ES-I3 (cell line): ENCODE measurements at regions not wholly inside any gene's neighbourhood (a gene's known extent, or its start where the extent isn't known, plus 50 kb on each side); places are given as distances from the start of the nearest gene placed in this dataset.
"Not testable (repeated sequence)": the region's sequence is repeated elsewhere in the genome, so short reads cannot be mapped to it uniquely, and the experiment has no call there.

Experiments
- H3K36me3 ChIP-seq: 2 replicates; pipeline ENCODE4 v1.6.1; 2013; ENCODE audit warnings: mild to moderate bottlenecking, low read length, control low read depth, moderate library complexity; ENCODE audit not compliant: insufficient read depth
- H3K4me1 ChIP-seq: 2 replicates; pipeline ENCODE4 v1.6.1; 2013; ENCODE audit warnings: mild to moderate bottlenecking, control low read depth, low read length; ENCODE audit not compliant: insufficient read depth
- H3K9ac ChIP-seq: 2 replicates; pipeline ENCODE4 v1.6.1; 2013; ENCODE audit warnings: low read depth, mild to moderate bottlenecking, low read length, moderate library complexity
- H3K9me3 ChIP-seq: 2 replicates; pipeline ENCODE4 v1.6.1; 2013; ENCODE audit warnings: mild to moderate bottlenecking, low read length, moderate library complexity; ENCODE audit not compliant: control insufficient read depth, insufficient read depth

- no peaks in the 10 kb centered on the region for H3K4me1 ChIP-seq
- H3K36me3 ChIP-seq: no peaks in the 10 kb centered on the region
- H3K9ac ChIP-seq: no peak overlapping the region
- H3K9me3 ChIP-seq: peaks cover 3% of the 10 kb centered on the region; the same call in 1 of the 2 replicates
These were observed 818.0 kb downstream of the LTN1 start for GRCh38 chr21:28174701-28175100.

- H3K9ac ChIP-seq: no peak overlapping the region
- H3K9me3 ChIP-seq: peaks cover 3% of the 10 kb centered on the region; the same call in 1 of the 2 replicates
- H3K36me3 ChIP-seq: no peaks in the 10 kb centered on the region
- H3K4me1 ChIP-seq: no peaks in the 10 kb centered on the region
These were observed 818.7 kb downstream of the LTN1 start for GRCh38 chr21:28174006-28174405.

- no peak overlapping the region for H3K9ac ChIP-seq
- H3K36me3 ChIP-seq: no peaks in the 10 kb centered on the region
- peaks cover 3% of the 10 kb centered on the region; the same call in 1 of the 2 replicates for H3K9me3 ChIP-seq
- H3K4me1 ChIP-seq: no peaks in the 10 kb centered on the region
These were observed 820.3 kb downstream of the LTN1 start for GRCh38 chr21:28172376-28172775.

GRCh38 chr21:28167366-28167765 lies 825.3 kb downstream of the LTN1 start:
- no peak overlapping the region for H3K9ac ChIP-seq
- H3K36me3 ChIP-seq: no peaks in the 10 kb centered on the region
- H3K9me3 ChIP-seq: no peaks in the 10 kb centered on the region
- H3K4me1 ChIP-seq: no peaks in the 10 kb centered on the region

GRCh38 chr21:28164519-28164918 lies 828.2 kb downstream of the LTN1 start:
- not testable (repeated sequence) for H3K9me3 ChIP-seq, H3K9ac ChIP-seq, H3K36me3 ChIP-seq

GRCh38 chr21:28162052-28162451 lies 830.6 kb downstream of the LTN1 start:
- H3K36me3 ChIP-seq, H3K9me3 ChIP-seq, H3K9ac ChIP-seq, H3K4me1 ChIP-seq: not testable (repeated sequence)

More at GRCh38 chr21:28164519-28164918, 828.2 kb downstream of the LTN1 start:
- not testable (repeated sequence) for H3K4me1 ChIP-seq

- Histone ChIP-seq H3K4me1 (no peaks in the 10 kb centered on the region), H3K36me3 (no peaks in the 10 kb centered on the region), H3K9ac (no peak overlapping the region), H3K9me3 (no peaks in the 10 kb centered on the region)
These were observed 832.3 kb downstream of the LTN1 start for GRCh38 chr21:28160378-28160777.

GRCh38 chr21:28159396-28159795 lies 833.3 kb downstream of the LTN1 start:
- H3K9me3 ChIP-seq: no peaks in the 10 kb centered on the region
- no peak overlapping the region for H3K9ac ChIP-seq

GRCh38 chr21:28156590-28156989 lies 836.1 kb downstream of the LTN1 start:
- Histone ChIP-seq H3K36me3 (no peaks in the 10 kb centered on the region), H3K4me1 (no peaks in the 10 kb centered on the region), H3K9ac (no peak overlapping the region), H3K9me3 (no peaks in the 10 kb centered on the region)

More at GRCh38 chr21:28159396-28159795, 833.3 kb downstream of the LTN1 start:
- Histone ChIP-seq H3K4me1 (no peaks in the 10 kb centered on the region), H3K36me3 (no peaks in the 10 kb centered on the region)

GRCh38 chr21:28154121-28154520 lies 838.6 kb downstream of the LTN1 start:
- Histone ChIP-seq H3K4me1 (no peaks in the 10 kb centered on the region), H3K9ac (no peak overlapping the region), H3K9me3 (no peaks in the 10 kb centered on the region), H3K36me3 (no peaks in the 10 kb centered on the region)

- H3K4me1 ChIP-seq: no peaks in the 10 kb centered on the region
- no peaks in the 10 kb centered on the region for H3K9me3 ChIP-seq
- no peak overlapping the region for H3K9ac ChIP-seq
- H3K36me3 ChIP-seq: no peaks in the 10 kb centered on the region
These were observed 839.9 kb downstream of the LTN1 start for GRCh38 chr21:28152732-28153131.

GRCh38 chr21:28151758-28152157 lies 840.9 kb downstream of the LTN1 start:
- Histone ChIP-seq H3K4me1 (no peaks in the 10 kb centered on the region), H3K36me3 (no peaks in the 10 kb centered on the region), H3K9me3 (no peaks in the 10 kb centered on the region), H3K9ac (no peak overlapping the region)

GRCh38 chr21:28150778-28151177 lies 841.9 kb downstream of the LTN1 start:
- Histone ChIP-seq H3K36me3 (no peaks in the 10 kb centered on the region), H3K9me3 (no peaks in the 10 kb centered on the region), H3K9ac (no peak overlapping the region), H3K4me1 (no peaks in the 10 kb centered on the region)

- H3K9me3 ChIP-seq: no peaks in the 10 kb centered on the region
These were observed 844.1 kb downstream of the LTN1 start for GRCh38 chr21:28148400-28149064.

GRCh38 chr21:28144653-28145052 lies 848.0 kb downstream of the LTN1 start:
- Histone ChIP-seq H3K9ac (no peak overlapping the region), H3K36me3 (no peaks in the 10 kb centered on the region), H3K9me3 (no peaks in the 10 kb centered on the region), H3K4me1 (peaks cover 4% of the 10 kb centered on the region; the same call in 1 of the 2 replicates)

More at GRCh38 chr21:28148400-28149064, 844.1 kb downstream of the LTN1 start:
- no peaks in the 10 kb centered on the region for H3K4me1 ChIP-seq
- no peaks in the 10 kb centered on the region for H3K36me3 ChIP-seq
- no peak overlapping the region for H3K9ac ChIP-seq
